SH-SY5Y (cell line): ENCODE measurements at regions not wholly inside any gene's neighbourhood (a gene's known extent, or its start where the extent isn't known, plus 50 kb on each side); places are given as distances from the start of the nearest gene placed in this dataset.

Source experiments
- GATA2 ChIP-seq: IDR thresholded peaks from 2 replicates; pipeline ENCODE4 v1.6.1; 2011; ENCODE audit warnings: mild to moderate bottlenecking, low read depth, low read length
- GATA3 ChIP-seq: IDR thresholded peaks from 2 replicates; pipeline ENCODE4 v1.6.1; 2011; ENCODE audit warnings: low read depth, mild to moderate bottlenecking, low read length, moderate library complexity

DNA sequence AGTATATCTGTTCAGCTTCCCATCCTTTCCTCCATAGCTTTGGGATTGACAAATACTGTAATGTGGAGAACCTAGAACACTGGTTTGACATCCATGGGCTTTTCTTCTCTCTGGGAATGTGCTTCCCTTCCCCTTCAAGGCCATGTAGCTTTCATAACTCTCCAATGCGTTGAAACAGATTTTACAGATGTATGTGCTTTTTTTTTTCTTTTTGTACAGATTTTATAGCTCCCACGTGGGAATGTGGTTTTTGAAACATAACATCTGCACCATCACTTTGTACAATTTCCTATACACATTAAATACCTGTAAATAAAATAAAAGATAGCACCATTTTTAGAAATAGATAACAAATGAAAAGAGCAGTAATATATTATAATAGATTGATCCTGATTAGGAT lies 138.5 kb upstream of the TMPRSS15 start:
- TF ChIP-seq GATA2 (no peak), GATA3 (no peak)
